ENCODE measurements at regions not wholly inside any gene's neighbourhood (a gene's known extent, or its start where the extent isn't known, plus 50 kb on each side); places are given as distances from the start of the nearest gene placed in this dataset.

- intact Hi-C loops (cut with micrococcal nuclease; ENCODE audit: unreplicated experiment) = no loop called here
- peaks cover 4% of the 10 kb centered on the region for H3K36me3 Mint-ChIP-seq (ENCODE audit: insufficient read depth, unreplicated experiment)
- H3K4me3 Mint-ChIP-seq (ENCODE audit: unreplicated experiment) = no peak overlapping the region
- Histone ChIP-seq H3K9me3 (0 out of 2 replicates have a peak, but pooled peaks cover 3% of the 10 kb centered on the region), H3K36me3 (ENCODE audit: control insufficient read depth, insufficient read depth, low read length) (no peaks in the 10 kb centered on the region), H3K4me3 (ENCODE audit: low read depth, low read length) (no peak overlapping the region), H3K4me1 (no peaks in the 10 kb centered on the region), H3K27me3 (replicated peaks; ENCODE audit: control insufficient read depth, insufficient read depth, low read length) (no peaks in the 10 kb centered on the region)
- no peak for DNase-seq
- BruUV-seq (replicated peaks) = no TSS peak
- no peak overlapping the region for H3K27ac Mint-ChIP-seq (ENCODE audit: unreplicated experiment)
- H3K27me3 Mint-ChIP-seq (ENCODE audit: insufficient read depth, unreplicated experiment) = no peaks in the 10 kb centered on the region
- CTCF ChIA-PET = no interaction called here
- no peaks in the 10 kb centered on the region for H3K4me1 Mint-ChIP-seq (ENCODE audit: low read depth, unreplicated experiment)
- H3K9me3 Mint-ChIP-seq (ENCODE audit: unreplicated experiment) = peaks cover 15% of the 10 kb centered on the region
- no peak for TF ChIP-seq CTCF (IDR thresholded peaks at IDR 0.05; ENCODE audit: insufficient read depth in 1 of 2, low read depth in 1 of 2, low read length in 1 of 2, severe bottlenecking in 1 of 2, unreplicated experiment in 1 of 2)
- POLR2A ChIA-PET = no interaction called here
Measured at GRCh38 chr3:25133588-25133987, 294.5 kb upstream of the RARB start.

- TF ChIP-seq CTCF (IDR thresholded peaks at IDR 0.05; ENCODE audit: insufficient read depth in 1 of 2, low read depth in 1 of 2, low read length in 1 of 2, severe bottlenecking in 1 of 2, unreplicated experiment in 1 of 2) = no peak
- no peaks in the 10 kb centered on the region for H3K9me3 Mint-ChIP-seq (ENCODE audit: unreplicated experiment)
- H3K4me3 Mint-ChIP-seq (ENCODE audit: unreplicated experiment) = no peak overlapping the region
- Histone ChIP-seq H3K4me1 (no peaks in the 10 kb centered on the region; the same call in 1 of the 2 replicates), H3K4me3 (ENCODE audit: low read depth, low read length) (no peak overlapping the region), H3K27me3 (replicated peaks; ENCODE audit: control insufficient read depth, insufficient read depth, low read length) (no peaks in the 10 kb centered on the region), H3K9me3 (no peaks in the 10 kb centered on the region), H3K36me3 (ENCODE audit: control insufficient read depth, insufficient read depth, low read length) (no peaks in the 10 kb centered on the region)
- CTCF ChIA-PET = no interaction called here
- no peaks in the 10 kb centered on the region for H3K4me1 Mint-ChIP-seq (ENCODE audit: low read depth, unreplicated experiment)
- H3K36me3 Mint-ChIP-seq (ENCODE audit: insufficient read depth, unreplicated experiment) = no peaks in the 10 kb centered on the region
- POLR2A ChIA-PET = no interaction called here
- intact Hi-C loops (cut with micrococcal nuclease; ENCODE audit: unreplicated experiment) = no loop called here
- no TSS peak for BruUV-seq (replicated peaks)
- DNase-seq = no peak
- no peak overlapping the region for H3K27ac Mint-ChIP-seq (ENCODE audit: unreplicated experiment)
- H3K27me3 Mint-ChIP-seq (ENCODE audit: insufficient read depth, unreplicated experiment) = no peaks in the 10 kb centered on the region
Measured at GRCh38 chr3:25137606-25138005, 290.5 kb upstream of the RARB start.

GRCh38 chr3:25139267-25139666 lies 288.8 kb upstream of the RARB start:
- POLR2A ChIA-PET = no interaction called here
- CTCF ChIA-PET = no interaction called here
- H3K27me3 Mint-ChIP-seq (ENCODE audit: insufficient read depth, unreplicated experiment) = no peaks in the 10 kb centered on the region
- no peak overlapping the region for H3K4me3 Mint-ChIP-seq (ENCODE audit: unreplicated experiment)
- no peak for TF ChIP-seq CTCF (IDR thresholded peaks at IDR 0.05; ENCODE audit: insufficient read depth in 1 of 2, low read depth in 1 of 2, low read length in 1 of 2, severe bottlenecking in 1 of 2, unreplicated experiment in 1 of 2)
- H3K27me3 ChIP-seq (replicated peaks; ENCODE audit: control insufficient read depth, insufficient read depth, low read length) = no peaks in the 10 kb centered on the region
- BruUV-seq (replicated peaks) = no TSS peak
- H3K27ac Mint-ChIP-seq (ENCODE audit: unreplicated experiment) = no peak overlapping the region
- DNase-seq = no peak
- intact Hi-C loops (cut with micrococcal nuclease; ENCODE audit: unreplicated experiment) = no loop called here
- H3K36me3 Mint-ChIP-seq (ENCODE audit: insufficient read depth, unreplicated experiment) = no peaks in the 10 kb centered on the region
- no peaks in the 10 kb centered on the region for H3K4me1 Mint-ChIP-seq (ENCODE audit: low read depth, unreplicated experiment)
- peaks cover 3% of the 10 kb centered on the region; the same call in 1 of the 2 replicates for H3K4me1 ChIP-seq
- H3K9me3 ChIP-seq = no peaks in the 10 kb centered on the region
- no peaks in the 10 kb centered on the region for H3K36me3 ChIP-seq (ENCODE audit: control insufficient read depth, insufficient read depth, low read length)
- H3K4me3 ChIP-seq (ENCODE audit: low read depth, low read length) = no peak overlapping the region
- H3K9me3 Mint-ChIP-seq (ENCODE audit: unreplicated experiment) = no peaks in the 10 kb centered on the region

Measured in Caco-2 (cell line).